K562 (cell line): ENCODE measurements at regions not wholly inside any gene's neighbourhood (a gene's known extent, or its start where the extent isn't known, plus 50 kb on each side); places are given as distances from the start of the nearest gene placed in this dataset.

Experiments used
- NFIC ChIP-seq: fragments of 450-650 bp; IDR thresholded peaks from 2 replicates; pipeline ENCODE4 v1.6.1; 2017; ENCODE audit warnings: mild to moderate bottlenecking, inconsistent platforms
- SREBF1 ChIP-seq: fragments of 150-350 bp; IDR thresholded peaks from 2 replicates; pipeline ENCODE4 v1.6.1; 2014; ENCODE audit warnings: antibody characterized with exemption, low read depth, low read length, borderline replicate concordance
- TEAD1 ChIP-seq, 2 experiments: fragments of 450-650 bp in 1 of 2; sonication (generic) in 1 of 2; formaldehyde crosslinking; IDR thresholded peaks; 2 replicates each; pipeline versions ENCODE4 v1.4.0 to v1.8.0; 2020 to 2022; ENCODE audit warnings: mild to moderate bottlenecking in 2 of 2, missing genetic modification reagents in 1 of 2
- ZNF274 ChIP-seq: IDR thresholded peaks from 2 replicates; pipeline ENCODE4 v1.6.1; 2011; ENCODE audit warnings: low read depth, mild to moderate bottlenecking, low read length, moderate library complexity, borderline replicate concordance
- ZNF766 ChIP-seq: fragments of 200-800 bp; sonication (Bioruptor generic); conservative IDR thresholded peaks from 2 replicates; pipeline ENCODE4 v1.6.1; 2016; ENCODE audit warnings: missing genetic modification characterization, missing compliant biosample characterization

GRCh38 chr2:167581961-167582574 is 665.3 kb downstream of the STK39 start:
- TF ChIP-seq NFIC = no peak
- no peak for TF ChIP-seq SREBF1
- TF ChIP-seq ZNF766 (CRISPR knock-in tag) = no peak
- no peak for TF ChIP-seq ZNF274
- no peak for TF ChIP-seq TEAD1 (CRISPR knock-in tag; IDR thresholded peaks at IDR 0.05)
